Stomach (tissue), 8 donors: ENCODE measurements at regions not wholly inside any gene's neighbourhood (a gene's known extent, or its start where the extent isn't known, plus 50 kb on each side); places are given as distances from the start of the nearest gene placed in this dataset.

Experiments
- DNase-seq, 2 donors: peaks; one replicate each; pipeline versions ENCODE4 v3.0.0 to v3.0.0-alpha.2; 2013 to 2019
- H3K27ac ChIP-seq, 5 donors: fragments of 200-600 bp in 4 of 5; sonication (generic) in 4 of 5; one replicate each; pipeline ENCODE4 v1.5.1; 2013 to 2019; ENCODE audit warnings: mild to moderate bottlenecking in 1 of 5, moderate library complexity in 1 of 5
- H3K27me3 ChIP-seq, 3 donors: fragments of 200-600 bp; sonication (generic); one replicate each; pipeline ENCODE4 v1.5.1; 2017 to 2019; ENCODE audit warnings: mixed run types in 1 of 3
- H3K36me3 ChIP-seq, 4 donors: fragments of 200-600 bp; sonication (generic); 1 replicate in 3 of 4; 2 replicates in 1 of 4; pipeline ENCODE4 v1.5.1; 2016 to 2019
- H3K4me1 ChIP-seq, 4 donors: fragments of 200-600 bp; sonication (generic); one replicate each; pipeline ENCODE4 v1.5.1; 2016 to 2019
- H3K4me3 ChIP-seq, 4 donors: fragments of 200-600 bp; sonication (generic) in 3 of 4; one replicate each; pipeline ENCODE4 v1.5.1; 2016 to 2019; ENCODE audit warnings: mild to moderate bottlenecking in 1 of 4
- H3K9me3 ChIP-seq, 4 donors: fragments of 200-600 bp; sonication (generic); one replicate each; pipeline ENCODE4 v1.5.1; 2016 to 2019
- EP300 ChIP-seq: sonication (generic); formaldehyde crosslinking; IDR thresholded peaks from one replicate; pipeline ENCODE4 v1.6.1; 2017; ENCODE audit warnings: antibody characterized with exemption
- POLR2A ChIP-seq, 4 donors: fragments of 450-650 bp; IDR thresholded peaks; one replicate each; pipeline ENCODE4 v1.6.1; 2016; ENCODE audit warnings: antibody characterized with exemption in 4 of 4, control low read depth in 2 of 4, mild to moderate bottlenecking in 1 of 4, moderate library complexity in 1 of 4
- POLR2AphosphoS5 ChIP-seq, 3 donors: sonication (generic); formaldehyde crosslinking; IDR thresholded peaks; one replicate each; pipeline ENCODE4 v1.6.1; 2016; ENCODE audit warnings: antibody characterized with exemption in 3 of 3
- WGBS, 5 donors: extraction: QIAGEN DNeasy Blood & Tissue Kit in 3 of 5; methylation state at CpG; one replicate each; pipeline versions ENCODE4 v1.1.5 to v1.1.7; 2013 to 2018; 5-methylcytosine and 5-hydroxymethylcytosine counted together
- intact Hi-C: fragments of 100-400 bp; cut with DNase I; formaldehyde crosslinking; loops from one replicate; pipeline ENCODE4 v1.15.1; 2023; ENCODE audit warnings: low total_unique reads
- TF ChIP-seq, protein P1 (sequence below), 7 experiments: fragments of 450-650 bp in 4 of 7; fragments of 200-600 bp in 3 of 7; sonication (generic) in 3 of 7; IDR thresholded peaks; one replicate each; pipeline ENCODE4 v1.5.1; 2016 to 2019; ENCODE audit warnings: antibody characterized with exemption in 7 of 7, control low read depth in 2 of 7, mild to moderate bottlenecking in 1 of 7
- donor health status: healthy with polysubstance abuse.
- donor health status: Bipolar disorder and iron deficiency.
- donor health status: healthy.

DNA sequence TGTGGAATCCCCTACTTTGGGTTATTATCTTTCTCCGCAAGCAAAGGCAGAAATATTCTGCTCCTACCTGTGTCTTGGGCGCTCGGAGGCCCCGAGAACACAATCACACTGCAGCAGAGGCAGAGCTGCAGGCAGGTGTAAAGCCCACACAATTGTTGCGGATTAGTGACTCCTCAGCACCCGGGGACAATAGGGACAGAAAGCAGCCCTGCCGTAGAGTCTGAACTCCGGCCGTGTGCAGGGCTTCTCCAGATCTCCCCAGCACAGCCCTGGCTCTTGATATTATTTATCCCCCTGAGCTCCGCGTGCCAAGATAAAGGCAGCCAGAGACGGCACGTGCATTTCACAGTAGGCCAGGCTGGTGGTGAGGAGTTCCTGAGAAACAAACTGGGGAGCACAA lies 229.2 kb downstream of the EN1 start:
- DNase-seq = no peak
- intact Hi-C loops = no loop called here
- Histone ChIP-seq H3K36me3 (no peaks in the 10 kb centered on the region), H3K27ac (no peak overlapping the region), H3K4me1 (no peaks in the 10 kb centered on the region), H3K9me3 (no peaks in the 10 kb centered on the region), H3K4me3 (no peak overlapping the region), H3K27me3 (peaks cover 0 to 15% (median 0%) of the 10 kb centered on the region in 3 donors)
- TF ChIP-seq EP300 = no peak
- TF ChIP-seq, protein P1, sequence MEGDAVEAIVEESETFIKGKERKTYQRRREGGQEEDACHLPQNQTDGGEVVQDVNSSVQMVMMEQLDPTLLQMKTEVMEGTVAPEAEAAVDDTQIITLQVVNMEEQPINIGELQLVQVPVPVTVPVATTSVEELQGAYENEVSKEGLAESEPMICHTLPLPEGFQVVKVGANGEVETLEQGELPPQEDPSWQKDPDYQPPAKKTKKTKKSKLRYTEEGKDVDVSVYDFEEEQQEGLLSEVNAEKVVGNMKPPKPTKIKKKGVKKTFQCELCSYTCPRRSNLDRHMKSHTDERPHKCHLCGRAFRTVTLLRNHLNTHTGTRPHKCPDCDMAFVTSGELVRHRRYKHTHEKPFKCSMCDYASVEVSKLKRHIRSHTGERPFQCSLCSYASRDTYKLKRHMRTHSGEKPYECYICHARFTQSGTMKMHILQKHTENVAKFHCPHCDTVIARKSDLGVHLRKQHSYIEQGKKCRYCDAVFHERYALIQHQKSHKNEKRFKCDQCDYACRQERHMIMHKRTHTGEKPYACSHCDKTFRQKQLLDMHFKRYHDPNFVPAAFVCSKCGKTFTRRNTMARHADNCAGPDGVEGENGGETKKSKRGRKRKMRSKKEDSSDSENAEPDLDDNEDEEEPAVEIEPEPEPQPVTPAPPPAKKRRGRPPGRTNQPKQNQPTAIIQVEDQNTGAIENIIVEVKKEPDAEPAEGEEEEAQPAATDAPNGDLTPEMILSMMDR (IDR thresholded peaks at IDR 0.05) = no peak
- no peak for TF ChIP-seq POLR2A (IDR thresholded peaks at IDR 0.05)
- TF ChIP-seq POLR2AphosphoS5 (IDR thresholded peaks at IDR 0.05) = no peak
- 42 to 59% (median 52%) methylated on average over 13 of the region's 13 CpGs for WGBS, 5 donors

DNA sequence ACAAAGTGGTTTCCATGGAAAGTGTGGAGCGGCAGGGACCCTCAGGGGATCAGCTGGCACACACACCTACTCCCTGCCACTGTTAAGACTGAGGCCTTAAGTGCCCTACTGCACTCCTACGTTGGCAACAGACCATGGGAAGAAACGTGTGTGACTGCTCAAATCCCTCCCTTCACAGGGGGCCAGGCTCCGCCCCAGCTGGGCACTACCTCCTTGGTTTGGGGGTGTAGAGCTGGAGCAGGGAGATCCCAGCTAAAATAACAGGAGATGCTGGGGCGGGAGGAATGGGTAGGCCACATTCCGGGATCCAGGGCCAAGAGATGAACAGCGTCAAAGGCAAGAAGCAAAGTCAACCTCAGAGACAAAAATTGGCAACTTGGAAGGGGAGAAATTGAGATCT lies 231.0 kb downstream of the EN1 start:
- Histone ChIP-seq H3K9me3 (no peaks in the 10 kb centered on the region), H3K36me3 (no peaks in the 10 kb centered on the region), H3K27me3 (peaks cover 0 to 15% (median 0%) of the 10 kb centered on the region in 3 donors), H3K4me3 (no peak overlapping the region), H3K27ac (no peak overlapping the region), H3K4me1 (no peaks in the 10 kb centered on the region)
- TF ChIP-seq POLR2AphosphoS5 (IDR thresholded peaks at IDR 0.05) (no peak), POLR2A (IDR thresholded peaks at IDR 0.05) (no peak), EP300 (no peak)
- TF ChIP-seq, protein P1 (IDR thresholded peaks at IDR 0.05) = no peak
- 77 to 85% (median 81%) methylated on average over 7 of the region's 7 CpGs for WGBS, 5 donors
- no peak for DNase-seq
- intact Hi-C loops = no loop called here

GRCh38 chr2:118614841-118615271 lies 232.6 kb downstream of the EN1 start:
- Histone ChIP-seq H3K4me3 (no peak overlapping the region), H3K27ac (no peak overlapping the region), H3K27me3 (peaks cover 0 to 15% (median 0%) of the 10 kb centered on the region in 3 donors), H3K9me3 (no peaks in the 10 kb centered on the region), H3K4me1 (no peaks in the 10 kb centered on the region), H3K36me3 (no peaks in the 10 kb centered on the region)
- DNase-seq = no peak
- intact Hi-C loops = no loop called here
- WGBS, 5 donors = 36 to 58% (median 52%) methylated on average over 8 of the region's 8 CpGs
- no peak for TF ChIP-seq POLR2AphosphoS5 (IDR thresholded peaks at IDR 0.05)
- TF ChIP-seq, protein P1 (IDR thresholded peaks at IDR 0.05) = no peak
- TF ChIP-seq POLR2A (IDR thresholded peaks at IDR 0.05) = no peak
- TF ChIP-seq EP300 = no peak

- TF ChIP-seq POLR2A (IDR thresholded peaks at IDR 0.05) = no peak
- no peak for TF ChIP-seq EP300
- TF ChIP-seq, protein P1 (IDR thresholded peaks at IDR 0.05) = no peak
- no peak for TF ChIP-seq POLR2AphosphoS5 (IDR thresholded peaks at IDR 0.05)
- Histone ChIP-seq H3K4me1 (no peaks in the 10 kb centered on the region), H3K27ac (no peak overlapping the region), H3K4me3 (no peak overlapping the region), H3K27me3 (peaks cover 0 to 12% (median 0%) of the 10 kb centered on the region in 3 donors), H3K9me3 (no peaks in the 10 kb centered on the region), H3K36me3 (no peaks in the 10 kb centered on the region)
- DNase-seq = no peak
- intact Hi-C loops = no loop called here
- 24 to 39% (median 29%) methylated on average over 2 of the region's 2 CpGs for WGBS, 5 donors
Observed at GRCh38 chr2:118613737-118614136, 233.7 kb downstream of the EN1 start.
